PC-3 (cell line): ENCODE measurements at regions not wholly inside any gene's neighbourhood (a gene's known extent, or its start where the extent isn't known, plus 50 kb on each side); places are given as distances from the start of the nearest gene placed in this dataset.
"Not testable (repeated sequence)": the region's sequence is repeated elsewhere in the genome, so short reads cannot be mapped to it uniquely, and the experiment has no call there.

Experiments used
- ATAC-seq: fragments of 200-7000 bp; cut with Tn5 transposase; 2 replicates; pipeline ENCODE4 v1.9.1; 2020; ENCODE audit warnings: mild to moderate bottlenecking, moderate library complexity
- BruUV-seq: library from RNA; stranded (reverse); fragments of 400-500 nt; replicated peaks from 2 replicates; lab custom pipeline; 2021; lab: Mats Ljungman, UMichigan
- CTCF ChIA-PET: fragments of 300-600 bp; sonication (Branson Sonifier 250); formaldehyde crosslinking; loops from one replicate; lab custom pipeline; 2022; ENCODE audit warnings: antibody characterized with exemption; lab: Charles Lee
- POLR2A ChIA-PET: fragments of 300-600 bp; sonication (Branson Sonifier 250); formaldehyde crosslinking; loops from one replicate; lab custom pipeline; 2022; ENCODE audit warnings: antibody characterized with exemption; ENCODE audit not compliant: unreplicated experiment; lab: Charles Lee
- DNase-seq: peaks from one replicate; pipeline ENCODE4 v3.0.0-alpha.2; 2015
- H2AFZ ChIP-seq: fragments of 300-600 bp; sonication (generic); 2 replicates; pipeline ENCODE4 v1.6.0; 2016; ENCODE audit warnings: antibody characterized with exemption, low read length
- H3F3A ChIP-seq: fragments of 300-600 bp; sonication (generic); one replicate; pipeline ENCODE4 v1.6.0; 2017; ENCODE audit warnings: antibody characterized with exemption, low read length, control low read depth, mild to moderate bottlenecking; ENCODE audit not compliant: unreplicated experiment
- H3K27ac ChIP-seq: fragments of 300-600 bp; sonication (generic); 2 replicates; pipeline ENCODE4 v1.5.1; 2016; ENCODE audit warnings: mild to moderate bottlenecking, low read length
- H3K27me3 ChIP-seq: fragments of 300-600 bp; sonication (generic); 2 replicates; pipeline ENCODE4 v1.6.1; 2016; ENCODE audit warnings: low read length, mixed read lengths
- H3K36me3 ChIP-seq: fragments of 300-600 bp; sonication (generic); 2 replicates; pipeline ENCODE4 v1.6.1; 2016; ENCODE audit warnings: low read depth, mixed run types, low read length, mixed read lengths
- H3K4me1 ChIP-seq: fragments of 300-600 bp; sonication (generic); 2 replicates; pipeline ENCODE4 v1.5.1; 2016; ENCODE audit warnings: low read length; ENCODE audit not compliant: insufficient read depth
- H3K4me2 ChIP-seq: fragments of 300-600 bp; sonication (generic); 2 replicates; pipeline ENCODE4 v1.6.0; 2016; ENCODE audit warnings: low read length
- H3K4me3 ChIP-seq: fragments of 300-600 bp; sonication (generic); 2 replicates; pipeline ENCODE4 v1.5.1; 2016; ENCODE audit warnings: mild to moderate bottlenecking, low read length, mixed read lengths
- H3K79me2 ChIP-seq: fragments of 300-600 bp; sonication (generic); 2 replicates; pipeline ENCODE4 v1.6.1; 2017; ENCODE audit warnings: low read length, mixed read lengths
- H3K9ac ChIP-seq: fragments of 300-600 bp; sonication (generic); 2 replicates; pipeline ENCODE4 v1.6.0; 2016; ENCODE audit warnings: mild to moderate bottlenecking, low read length
- H3K9me2 ChIP-seq: fragments of 300-600 bp; sonication (generic); replicated peaks from 2 replicates; pipeline ENCODE4 v1.6.1; 2016; ENCODE audit warnings: mixed run types, low read length, mixed read lengths
- H3K9me3 ChIP-seq: fragments of 300-600 bp; sonication (generic); 2 replicates; pipeline ENCODE4 v1.6.1; 2016; ENCODE audit warnings: low read length, mixed read lengths
- H4K20me1 ChIP-seq: fragments of 300-600 bp; sonication (generic); 2 replicates; pipeline ENCODE4 v1.6.1; 2016; ENCODE audit warnings: low read length, mixed read lengths
- CTCF ChIP-seq: fragments of 300-600 bp; sonication (generic); conservative IDR thresholded peaks from 2 replicates; pipeline ENCODE4 v1.5.1; 2017; ENCODE audit warnings: antibody characterized with exemption, low read depth, mild to moderate bottlenecking, low read length
- EZH2 ChIP-seq: fragments of 300-600 bp; sonication (generic); IDR thresholded peaks from one replicate; pipeline ENCODE4 v1.6.1; 2017; ENCODE audit warnings: antibody characterized with exemption, mild to moderate bottlenecking, low read length; ENCODE audit not compliant: unreplicated experiment
- EZH2phosphoT487 ChIP-seq: fragments of 300-600 bp; sonication (generic); IDR thresholded peaks from 2 replicates; pipeline ENCODE4 v1.6.1; 2018; ENCODE audit warnings: mild to moderate bottlenecking, antibody characterized with exemption, low read length, borderline replicate concordance
- intact Hi-C: fragments of 100-400 bp; cut with micrococcal nuclease; formaldehyde crosslinking; loops from 2 replicates; pipeline ENCODE4 v1.9.0; 2023

- no peak overlapping the region for H2AFZ ChIP-seq
- H4K20me1 ChIP-seq: no peaks in the 10 kb centered on the region
- H3K27ac ChIP-seq: peak overlapping the region; percentile 95
- no peaks in the 10 kb centered on the region; the same call in 1 of the 2 replicates for H3K36me3 ChIP-seq
- no TSS peak for BruUV-seq
- H3K9me3 ChIP-seq: no peaks in the 10 kb centered on the region
- no peaks in the 10 kb centered on the region for H3K27me3 ChIP-seq
- ATAC-seq (no peak), DNase-seq (peak; percentile 74)
- TF ChIP-seq EZH2phosphoT487 (no peak), CTCF (no peak), EZH2 (no peak)
- intact Hi-C loops: loop anchor here (2.0 kb wide), 1 partner anchor 15 kb away; no protein-coding TSS in a partner anchor
- no peaks in the 10 kb centered on the region for H3F3A ChIP-seq
- CTCF ChIA-PET: no interaction called here
- peaks cover 34% of the 10 kb centered on the region for H3K4me1 ChIP-seq
- H3K79me2 ChIP-seq: no peaks in the 10 kb centered on the region
- H3K9ac ChIP-seq: peak overlapping the region; percentile 69; the same call in 1 of the 2 replicates
- POLR2A ChIA-PET: no interaction called here
- H3K4me3 ChIP-seq: no peak overlapping the region
- no peaks in the 10 kb centered on the region for H3K9me2 ChIP-seq
- H3K4me2 ChIP-seq: peak overlapping the region; percentile 52; the same call in 1 of the 2 replicates
Observed at GRCh38 chr14:88986146-88986841, 161.8 kb downstream of the TTC8 start.

DNA sequence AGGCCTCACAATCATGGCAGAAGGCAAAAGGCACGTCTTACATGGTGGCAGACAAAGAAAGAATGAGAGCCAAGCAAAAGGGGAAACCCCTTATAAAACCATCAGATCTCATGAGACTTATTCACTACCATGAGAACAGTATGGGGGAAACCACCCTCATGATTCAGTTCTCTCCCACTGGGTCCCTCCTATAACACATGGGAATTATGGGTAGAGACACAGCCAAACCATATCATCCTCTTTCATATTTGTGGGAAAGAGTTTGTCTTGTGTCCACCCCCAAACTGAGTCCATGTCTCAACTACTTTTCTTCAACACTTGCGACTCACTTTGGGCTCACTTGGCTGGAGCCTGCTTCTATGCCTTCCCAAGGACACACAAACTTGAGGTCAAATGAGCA lies 162.5 kb downstream of the TTC8 start:
- H3K9me2 ChIP-seq, H3K79me2 ChIP-seq, H2AFZ ChIP-seq, H3K36me3 ChIP-seq, BruUV-seq, H3K9me3 ChIP-seq, H3K27me3 ChIP-seq, CTCF ChIA-PET, ATAC-seq, H4K20me1 ChIP-seq, POLR2A ChIA-PET, H3F3A ChIP-seq: not testable (repeated sequence)
- Histone ChIP-seq H3K9ac (peak overlapping the region; percentile 69), H3K27ac (peak overlapping the region; percentile 95), H3K4me3 (0 out of 2 replicates have a peak overlapping the region, but pooled peaks have one; percentile 4), H3K4me1 (peaks cover 34% of the 10 kb centered on the region), H3K4me2 (peak overlapping the region; percentile 52)
- intact Hi-C loops: loop anchor here (1.0 to 2.0 kb wide), 2 partner anchors 14 to 92 kb away; no protein-coding TSS in a partner anchor
- peak; percentile 19 for DNase-seq

GRCh38 chr14:88987516-88987915 lies 163.1 kb downstream of the TTC8 start:
- Histone ChIP-seq H3K27ac (peak overlapping the region; percentile 95), H3F3A (no peaks in the 10 kb centered on the region), H3K79me2 (no peaks in the 10 kb centered on the region), H3K4me3 (no peak overlapping the region), H3K4me2 (peak overlapping the region; percentile 52), H3K9ac (peak overlapping the region; percentile 69), H4K20me1 (no peaks in the 10 kb centered on the region), H3K9me3 (no peaks in the 10 kb centered on the region), H2AFZ (no peak overlapping the region), H3K9me2 (no peaks in the 10 kb centered on the region), H3K36me3 (no peaks in the 10 kb centered on the region; the same call in 1 of the 2 replicates), H3K4me1 (peaks cover 34% of the 10 kb centered on the region), H3K27me3 (no peaks in the 10 kb centered on the region)
- no TSS peak for BruUV-seq
- intact Hi-C loops: loop anchor here (1.0 to 2.0 kb wide), 2 partner anchors 13 to 92 kb away; no protein-coding TSS in a partner anchor
- POLR2A ChIA-PET: no interaction called here
- TF ChIP-seq CTCF (no peak), EZH2 (no peak), EZH2phosphoT487 (no peak)
- DNase-seq (peak; percentile 98), ATAC-seq (peak; percentile 76)
- CTCF ChIA-PET: no interaction called here
